ENCODE measurements at regions not wholly inside any gene's neighbourhood (a gene's known extent, or its start where the extent isn't known, plus 50 kb on each side); places are given as distances from the start of the nearest gene placed in this dataset.

DNA sequence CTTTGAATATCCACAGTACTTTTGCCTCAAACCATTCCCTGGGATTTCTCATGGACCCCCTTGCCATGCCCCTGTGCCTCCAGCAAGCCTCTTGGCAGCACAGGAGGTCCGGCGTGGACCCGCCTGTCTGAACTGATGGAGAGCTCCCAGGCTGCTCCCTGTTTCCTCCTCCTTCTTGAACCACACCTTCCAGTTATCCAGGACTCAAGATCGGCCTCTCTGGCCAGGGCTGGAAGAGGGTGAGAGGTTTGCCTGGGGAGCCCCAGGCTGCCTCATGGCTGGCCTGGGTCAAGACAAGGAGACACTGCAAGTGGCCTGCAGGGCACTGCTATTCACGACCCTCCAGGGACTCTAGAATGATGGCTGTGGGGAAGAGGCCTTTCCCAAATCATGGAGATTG, 93.6 kb upstream of the WASF3 start:
- in situ Hi-C loops (cut with MboI; ENCODE audit: low sequenced_read_pairs, unreplicated experiment), result no loop called here
- DNase-seq (ENCODE audit: low spot score), result no peak
- no peak for TF ChIP-seq CTCF (IDR thresholded peaks at IDR 0.05; ENCODE audit: borderline replicate concordance, control extremely low read depth, extremely low read depth, insufficient read depth, missing control alignments)

- no peak for DNase-seq (ENCODE audit: low spot score)
- TF ChIP-seq CTCF (IDR thresholded peaks at IDR 0.05; ENCODE audit: borderline replicate concordance, control extremely low read depth, extremely low read depth, insufficient read depth, missing control alignments), result no peak
- in situ Hi-C loops (cut with MboI; ENCODE audit: low sequenced_read_pairs, unreplicated experiment), result no loop called here
These were observed 92.0 kb upstream of the WASF3 start for GRCh38 chr13:26465514-26465913.

DNA sequence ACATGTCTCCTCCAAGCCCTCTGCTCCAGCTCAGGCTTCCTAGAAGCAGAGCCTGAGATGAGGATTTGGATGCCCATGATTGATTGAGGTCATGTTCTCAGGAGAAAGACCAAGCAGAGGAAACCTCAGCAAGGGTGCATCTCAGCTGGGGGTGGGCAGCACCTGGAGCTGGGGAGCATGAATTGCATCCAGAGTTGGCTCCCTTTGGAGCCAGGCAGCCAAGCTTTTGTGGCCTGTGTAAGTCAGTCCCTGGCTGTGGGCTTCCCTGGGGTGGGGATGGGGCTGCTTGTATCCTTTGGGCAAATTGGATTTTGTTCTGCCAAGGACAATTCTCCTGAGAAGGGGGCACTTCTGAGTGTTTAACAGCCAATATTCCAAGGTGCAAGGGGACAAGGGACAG, 91.5 kb upstream of the WASF3 start:
- DNase-seq (ENCODE audit: low spot score), result no peak
- in situ Hi-C loops (cut with MboI; ENCODE audit: low sequenced_read_pairs, unreplicated experiment), result no loop called here
- TF ChIP-seq CTCF (IDR thresholded peaks at IDR 0.05; ENCODE audit: borderline replicate concordance, control extremely low read depth, extremely low read depth, insufficient read depth, missing control alignments), result no peak

DNA sequence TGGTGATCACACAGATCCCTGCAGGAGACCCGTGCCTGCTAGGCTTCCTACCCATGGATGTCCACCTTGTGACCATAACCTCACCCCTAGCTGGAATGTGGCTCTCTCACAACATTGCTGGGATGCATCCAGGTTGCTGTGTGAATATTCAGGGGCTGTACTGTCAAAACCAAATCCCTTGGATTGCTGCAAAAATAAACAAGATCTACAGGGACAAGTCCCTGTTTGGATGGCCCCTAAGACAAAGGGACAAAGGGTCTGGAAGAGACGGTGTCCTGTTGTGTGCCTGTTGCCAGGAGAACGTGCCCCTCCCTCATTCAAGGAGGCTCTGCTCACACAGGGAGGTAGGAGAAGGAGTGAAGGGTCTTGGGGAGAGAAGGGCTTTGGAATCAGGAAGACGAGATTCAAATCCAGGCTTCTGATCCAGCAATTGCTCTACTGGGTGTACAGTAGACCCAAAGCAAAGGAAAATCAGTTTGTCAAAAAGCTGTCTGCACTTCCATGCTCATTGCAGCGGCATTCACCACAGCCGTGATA, 89.2 kb upstream of the WASF3 start:
- TF ChIP-seq CTCF (IDR thresholded peaks at IDR 0.05; ENCODE audit: borderline replicate concordance, control extremely low read depth, extremely low read depth, insufficient read depth, missing control alignments), result no peak
- DNase-seq (ENCODE audit: low spot score), result no peak
- in situ Hi-C loops (cut with MboI; ENCODE audit: low sequenced_read_pairs, unreplicated experiment), result no loop called here

DNA sequence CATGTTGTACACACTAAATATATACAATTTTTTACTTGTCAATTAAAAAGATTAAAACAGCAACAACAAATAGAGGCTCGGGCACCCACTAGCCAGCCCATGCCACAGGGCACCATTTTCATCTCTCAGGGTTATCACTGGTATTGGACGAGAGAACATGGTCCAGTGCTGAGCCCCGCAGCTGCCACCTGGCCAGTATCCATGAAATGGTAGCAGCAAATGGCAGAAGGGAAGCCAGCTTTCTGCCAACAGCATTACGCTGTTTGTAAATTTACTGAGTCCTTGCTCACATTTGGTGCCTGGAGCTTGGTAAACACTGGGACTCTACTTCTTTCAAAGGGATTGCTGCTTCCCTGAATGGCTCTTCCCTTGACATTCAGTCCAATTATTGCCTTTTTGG, 87.9 kb upstream of the WASF3 start:
- no peak for DNase-seq (ENCODE audit: low spot score)
- in situ Hi-C loops (cut with MboI; ENCODE audit: low sequenced_read_pairs, unreplicated experiment), result no loop called here
- no peak for TF ChIP-seq CTCF (IDR thresholded peaks at IDR 0.05; ENCODE audit: borderline replicate concordance, control extremely low read depth, extremely low read depth, insufficient read depth, missing control alignments)

DNA sequence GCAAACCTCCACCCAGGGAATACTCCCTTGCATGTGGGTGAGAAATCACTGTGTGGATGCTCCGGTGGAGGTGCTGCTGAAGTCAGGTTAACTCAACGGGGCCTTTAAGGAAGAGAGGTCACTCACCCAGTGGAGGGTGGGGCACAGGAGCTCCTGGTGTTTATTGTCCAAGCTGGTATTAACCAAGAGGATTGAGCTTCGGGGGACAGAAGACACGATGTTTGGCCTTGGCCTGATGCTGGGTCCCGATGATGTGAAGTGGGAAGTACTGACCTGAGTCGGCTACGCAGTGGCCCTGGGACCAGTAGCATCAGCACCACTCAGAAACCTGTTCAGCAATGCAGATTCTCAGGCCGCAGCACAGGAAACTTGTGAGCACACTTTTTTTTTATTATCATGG, 85.7 kb upstream of the WASF3 start:
- no peak for TF ChIP-seq CTCF (IDR thresholded peaks at IDR 0.05; ENCODE audit: borderline replicate concordance, control extremely low read depth, extremely low read depth, insufficient read depth, missing control alignments)
- in situ Hi-C loops (cut with MboI; ENCODE audit: low sequenced_read_pairs, unreplicated experiment), result no loop called here
- no peak for DNase-seq (ENCODE audit: low spot score)
